Astrocyte (in vitro differentiated cells and primary cell): ENCODE measurements at regions not wholly inside any gene's neighbourhood (a gene's known extent, or its start where the extent isn't known, plus 50 kb on each side); places are given as distances from the start of the nearest gene placed in this dataset.

Experiments
- DNase-seq: peaks from one replicate; pipeline ENCODE4 v3.0.0-alpha.2; 2010; ENCODE audit warnings: low read depth
- FAIRE-seq: peaks from 2 replicates; lab custom pipeline; 2011; peaks lifted over from hg19 to GRCh38; lab: Jason Lieb, UNC
- H2AFZ ChIP-seq: 2 replicates; pipeline ENCODE4 v1.6.0; 2012; ENCODE audit warnings: low read depth, low read length, inconsistent platforms
- H3K27ac ChIP-seq: 2 replicates; pipeline ENCODE4 v1.5.1; 2011; ENCODE audit warnings: low read depth, low read length, inconsistent platforms
- H3K27me3 ChIP-seq: 2 replicates; pipeline ENCODE4 v1.6.0; 2011; ENCODE audit warnings: low read length, inconsistent platforms; ENCODE audit not compliant: insufficient read depth
- H3K36me3 ChIP-seq: 2 replicates; pipeline ENCODE4 v1.5.1; 2011; ENCODE audit warnings: low read length, inconsistent platforms; ENCODE audit not compliant: insufficient read depth
- H3K4me1 ChIP-seq: 2 replicates; pipeline ENCODE4 v1.5.1; 2011; ENCODE audit warnings: low read length, inconsistent platforms; ENCODE audit not compliant: insufficient read depth
- H3K4me2 ChIP-seq: 2 replicates; pipeline ENCODE4 v1.6.0; 2012; ENCODE audit warnings: low read length, inconsistent platforms
- H3K4me3 ChIP-seq: 2 replicates; pipeline ENCODE4 v1.5.1; 2011; ENCODE audit warnings: low read depth, mild to moderate bottlenecking, low read length, inconsistent platforms; ENCODE audit not compliant: insufficient read depth
- H3K79me2 ChIP-seq: 2 replicates; pipeline ENCODE4 v1.6.0; 2012; ENCODE audit warnings: mild to moderate bottlenecking, low read length, inconsistent platforms; ENCODE audit not compliant: insufficient read depth
- H3K9ac ChIP-seq: 2 replicates; pipeline ENCODE4 v1.6.0; 2012; ENCODE audit warnings: mild to moderate bottlenecking, low read length, inconsistent platforms
- H3K9me3 ChIP-seq: 2 replicates; pipeline ENCODE4 v1.5.1; 2012; ENCODE audit warnings: low read depth, mild to moderate bottlenecking, low read length, inconsistent platforms; ENCODE audit not compliant: insufficient read depth
- H4K20me1 ChIP-seq: 2 replicates; pipeline ENCODE4 v1.6.0; 2012; ENCODE audit warnings: low read length, inconsistent platforms; ENCODE audit not compliant: insufficient read depth
- H3K27ac Mint-ChIP-seq: one replicate; pipeline ENCODE4 v1.8.0; 2021; ENCODE audit warnings: mild to moderate bottlenecking, mixed read lengths; ENCODE audit not compliant: unreplicated experiment
- H3K27me3 Mint-ChIP-seq: one replicate; pipeline ENCODE4 v1.8.0; 2021; ENCODE audit warnings: low read depth, mixed read lengths; ENCODE audit not compliant: unreplicated experiment
- H3K36me3 Mint-ChIP-seq: one replicate; pipeline ENCODE4 v1.8.0; 2021; ENCODE audit warnings: low read depth, mixed read lengths; ENCODE audit not compliant: unreplicated experiment
- H3K4me1 Mint-ChIP-seq: one replicate; pipeline ENCODE4 v1.8.0; 2021; ENCODE audit warnings: low read depth, mixed read lengths; ENCODE audit not compliant: unreplicated experiment
- H3K4me3 Mint-ChIP-seq: one replicate; pipeline ENCODE4 v1.8.0; 2021; ENCODE audit warnings: mild to moderate bottlenecking, moderate library complexity, mixed read lengths; ENCODE audit not compliant: unreplicated experiment
- H3K9me3 Mint-ChIP-seq: one replicate; pipeline ENCODE4 v1.8.0; 2021; ENCODE audit warnings: mild to moderate bottlenecking, mixed read lengths; ENCODE audit not compliant: unreplicated experiment
- CTCF ChIP-seq: IDR thresholded peaks from 2 replicates; pipeline ENCODE4 v1.5.1; 2011; ENCODE audit warnings: low read depth, mild to moderate bottlenecking, inconsistent platforms, low read length, moderate library complexity; ENCODE audit not compliant: insufficient read depth
- EZH2 ChIP-seq: IDR thresholded peaks from 2 replicates; pipeline ENCODE4 v1.6.1; 2012; ENCODE audit warnings: mild to moderate bottlenecking, low read length, inconsistent platforms; ENCODE audit not compliant: insufficient read depth

GRCh38 chr15:29349196-29349595, 79.6 kb upstream of the NSMCE3 start:
- Histone ChIP-seq H3K9ac (no peak overlapping the region), H3K27me3 (no peaks in the 10 kb centered on the region), H3K36me3 (no peaks in the 10 kb centered on the region), H3K4me2 (no peak overlapping the region), H3K27ac (no peak overlapping the region), H3K9me3 (no peaks in the 10 kb centered on the region), H4K20me1 (no peaks in the 10 kb centered on the region), H3K79me2 (no peaks in the 10 kb centered on the region), H3K4me3 (no peak overlapping the region), H2AFZ (no peak overlapping the region), H3K4me1 (no peaks in the 10 kb centered on the region)
- no peak for DNase-seq
- no peak for FAIRE-seq
- TF ChIP-seq CTCF: no peak
- TF ChIP-seq EZH2: no peak
- Mint-ChIP-seq H3K27me3 (peaks cover 7% of the 10 kb centered on the region), H3K4me1 (peaks cover 4% of the 10 kb centered on the region), H3K9me3 (no peaks in the 10 kb centered on the region), H3K27ac (no peak overlapping the region), H3K36me3 (no peaks in the 10 kb centered on the region), H3K4me3 (no peak overlapping the region)

- Mint-ChIP-seq H3K4me1 (peaks cover 7% of the 10 kb centered on the region), H3K36me3 (no peaks in the 10 kb centered on the region), H3K27me3 (peaks cover 2% of the 10 kb centered on the region), H3K27ac (no peak overlapping the region), H3K4me3 (no peak overlapping the region), H3K9me3 (no peaks in the 10 kb centered on the region)
- Histone ChIP-seq H3K4me2 (no peak overlapping the region), H3K27ac (no peak overlapping the region), H3K36me3 (no peaks in the 10 kb centered on the region), H3K4me1 (no peaks in the 10 kb centered on the region), H3K4me3 (no peak overlapping the region), H3K27me3 (no peaks in the 10 kb centered on the region), H2AFZ (no peak overlapping the region), H4K20me1 (no peaks in the 10 kb centered on the region), H3K9me3 (no peaks in the 10 kb centered on the region), H3K9ac (no peak overlapping the region), H3K79me2 (no peaks in the 10 kb centered on the region)
- no peak for DNase-seq
- TF ChIP-seq CTCF: no peak
- no peak for TF ChIP-seq EZH2
- FAIRE-seq: no peak
Observed at GRCh38 chr15:29348336-29348914, 78.8 kb upstream of the NSMCE3 start.

- no peak overlapping the region for H3K4me3 Mint-ChIP-seq
- TF ChIP-seq EZH2: no peak
- TF ChIP-seq CTCF: no peak
- no peaks in the 10 kb centered on the region for H3K27me3 Mint-ChIP-seq
- H3K4me2 ChIP-seq: no peak overlapping the region
- no peaks in the 10 kb centered on the region for H3K9me3 ChIP-seq
- H3K9me3 Mint-ChIP-seq: no peaks in the 10 kb centered on the region
- H3K79me2 ChIP-seq: no peaks in the 10 kb centered on the region
- H3K36me3 ChIP-seq: no peaks in the 10 kb centered on the region
- FAIRE-seq (no peak), DNase-seq (no peak)
- no peak overlapping the region for H3K9ac ChIP-seq
- H3K4me3 ChIP-seq: no peak overlapping the region
- no peak overlapping the region for H3K27ac ChIP-seq
- no peak overlapping the region for H3K27ac Mint-ChIP-seq
- H3K4me1 Mint-ChIP-seq: peaks cover 10% of the 10 kb centered on the region
- no peaks in the 10 kb centered on the region for H3K36me3 Mint-ChIP-seq
- no peak overlapping the region for H2AFZ ChIP-seq
- H3K4me1 ChIP-seq: no peaks in the 10 kb centered on the region
- H3K27me3 ChIP-seq: no peaks in the 10 kb centered on the region
- H4K20me1 ChIP-seq: no peaks in the 10 kb centered on the region
Observed at GRCh38 chr15:29346998-29347397, 77.4 kb upstream of the NSMCE3 start.
